Neural progenitor cell (in vitro differentiated cells): ENCODE measurements at regions not wholly inside any gene's neighbourhood (a gene's known extent, or its start where the extent isn't known, plus 50 kb on each side); places are given as distances from the start of the nearest gene placed in this dataset.
"Not testable (repeated sequence)": the region's sequence is repeated elsewhere in the genome, so short reads cannot be mapped to it uniquely, and the experiment has no call there.

Experiments used
- DNase-seq: peaks from one replicate; pipeline ENCODE4 v3.0.0-alpha.2; 2016; ENCODE audit warnings: low spot score
- H2AFZ ChIP-seq: fragments of 200-600 bp; sonication (generic); replicated peaks from 2 replicates; pipeline ENCODE4 v1.6.1; 2016; ENCODE audit warnings: antibody characterized with exemption
- H3F3A ChIP-seq: fragments of 200-600 bp; sonication (generic); 2 replicates; pipeline ENCODE4 v1.6.1; 2016; ENCODE audit warnings: antibody characterized with exemption, low read depth
- H3K27ac ChIP-seq: fragments of 200-600 bp; sonication (generic); 2 replicates; pipeline ENCODE4 v1.5.1; 2016; ENCODE audit warnings: mild to moderate bottlenecking
- H3K27me3 ChIP-seq: fragments of 200-600 bp; sonication (generic); 2 replicates; pipeline ENCODE4 v1.6.1; 2016; ENCODE audit warnings: mild to moderate bottlenecking, moderate library complexity
- H3K36me3 ChIP-seq: fragments of 200-600 bp; sonication (generic); 2 replicates; pipeline ENCODE4 v1.5.1; 2016
- H3K4me1 ChIP-seq: fragments of 200-600 bp; sonication (generic); 2 replicates; pipeline ENCODE4 v1.6.1; 2016; ENCODE audit warnings: mixed run types
- H3K4me2 ChIP-seq: fragments of 200-600 bp; sonication (generic); 2 replicates; pipeline ENCODE4 v1.6.1; 2016
- H3K4me3 ChIP-seq: fragments of 200-600 bp; sonication (generic); 2 replicates; pipeline ENCODE4 v1.5.1; 2016
- H3K79me2 ChIP-seq: fragments of 200-600 bp; sonication (generic); 2 replicates; pipeline ENCODE4 v1.6.1; 2016; ENCODE audit warnings: low read depth
- H3K9ac ChIP-seq: fragments of 200-600 bp; sonication (generic); 2 replicates; pipeline ENCODE4 v1.6.1; 2016
- H3K9me3 ChIP-seq: fragments of 200-600 bp; sonication (generic); 2 replicates; pipeline ENCODE4 v1.5.1; 2016; ENCODE audit warnings: low read depth
- H4K20me1 ChIP-seq: fragments of 200-600 bp; sonication (generic); 2 replicates; pipeline ENCODE4 v1.6.1; 2016; ENCODE audit warnings: low read depth
- H3K27ac Mint-ChIP-seq: 3 replicates; pipeline ENCODE4 v1.8.0; 2021; ENCODE audit warnings: mixed read lengths
- H3K27me3 Mint-ChIP-seq: 2 replicates; pipeline ENCODE4 v1.8.0; 2022; ENCODE audit warnings: low read depth, mild to moderate bottlenecking, inconsistent platforms, moderate library complexity, mixed read lengths; ENCODE audit not compliant: insufficient read depth
- H3K36me3 Mint-ChIP-seq: 3 replicates; pipeline ENCODE4 v1.8.0; 2021; ENCODE audit warnings: mixed read lengths
- H3K4me1 Mint-ChIP-seq: 3 replicates; pipeline ENCODE4 v1.8.0; 2021; ENCODE audit warnings: mixed read lengths
- H3K4me3 Mint-ChIP-seq: 3 replicates; pipeline ENCODE4 v1.8.0; 2021; ENCODE audit warnings: mild to moderate bottlenecking, moderate library complexity, mixed read lengths
- H3K9me3 Mint-ChIP-seq: 3 replicates; pipeline ENCODE4 v1.8.0; 2020; ENCODE audit warnings: mixed read lengths
- EZH2 ChIP-seq: fragments of 200-600 bp; sonication (generic); IDR thresholded peaks from 2 replicates; pipeline ENCODE4 v1.6.1; 2017; ENCODE audit warnings: antibody characterized with exemption, mild to moderate bottlenecking, moderate library complexity
- EZH2phosphoT487 ChIP-seq: fragments of 200-600 bp; sonication (generic); IDR thresholded peaks from 2 replicates; pipeline ENCODE4 v1.6.1; 2017; ENCODE audit warnings: antibody characterized with exemption
- TF ChIP-seq, protein P1 (sequence below): fragments of 200-600 bp; sonication (generic); IDR thresholded peaks from 2 replicates; pipeline ENCODE4 v1.5.1; 2017; ENCODE audit warnings: antibody characterized with exemption, mild to moderate bottlenecking

DNA sequence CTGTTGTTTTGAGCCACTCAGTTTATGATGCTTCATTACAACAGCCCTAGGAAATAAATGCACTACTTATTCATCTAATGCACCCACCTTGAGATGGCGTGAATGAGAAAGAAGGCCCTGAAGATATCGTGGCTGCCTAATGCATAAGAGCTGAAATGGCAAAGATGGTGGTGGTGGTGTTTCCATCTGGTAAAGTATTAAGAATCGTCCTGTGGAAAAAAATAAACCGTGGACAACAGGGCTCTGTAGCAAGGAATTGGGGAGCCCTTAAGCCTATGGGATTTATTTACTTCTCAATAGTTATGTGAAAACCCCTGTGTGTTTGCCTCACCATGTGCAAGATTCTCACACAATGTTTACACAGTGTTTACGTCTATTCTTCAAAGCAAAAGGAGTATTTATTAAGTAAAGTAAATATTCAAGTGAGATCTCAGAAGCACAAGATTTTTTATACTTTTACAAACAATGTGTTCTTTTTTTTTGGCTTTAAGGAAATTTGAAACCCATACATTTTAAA lies 1555.2 kb upstream of the FLRT2 start:
- Histone ChIP-seq H3K27me3 (no peaks in the 10 kb centered on the region), H3F3A (no peaks in the 10 kb centered on the region), H3K4me2 (no peak overlapping the region), H3K36me3 (no peaks in the 10 kb centered on the region), H3K4me3 (no peak overlapping the region), H3K9ac (no peak overlapping the region), H3K79me2 (no peaks in the 10 kb centered on the region), H2AFZ (no peak overlapping the region), H4K20me1 (no peaks in the 10 kb centered on the region), H3K4me1 (no peaks in the 10 kb centered on the region), H3K9me3 (no peaks in the 10 kb centered on the region), H3K27ac (no peak overlapping the region)
- Mint-ChIP-seq H3K27ac (no peak overlapping the region), H3K36me3 (no peaks in the 10 kb centered on the region), H3K4me3 (no peak overlapping the region), H3K27me3 (no peaks in the 10 kb centered on the region), H3K9me3 (no peaks in the 10 kb centered on the region), H3K4me1 (peaks cover 2% of the 10 kb centered on the region)
- no peak for TF ChIP-seq EZH2phosphoT487
- DNase-seq, result no peak

DNA sequence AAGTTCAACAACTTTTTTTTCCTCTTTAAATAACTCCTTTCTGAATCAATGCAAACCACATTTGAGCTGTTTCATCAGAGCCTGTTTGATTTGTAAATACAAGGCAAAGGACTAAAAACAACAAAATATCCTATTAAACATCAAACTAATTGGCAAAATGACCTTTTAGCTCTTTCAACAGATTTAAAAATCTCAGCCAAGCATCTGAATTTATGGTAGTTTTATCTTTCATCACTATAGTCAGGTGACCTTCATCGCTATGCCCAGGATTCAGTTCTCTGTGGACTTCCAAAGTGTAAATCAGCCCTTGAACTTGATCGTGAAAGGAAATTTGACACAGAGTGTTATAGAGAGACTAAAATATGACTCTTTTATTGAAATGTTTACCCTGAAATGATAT lies 1554.5 kb upstream of the FLRT2 start:
- Mint-ChIP-seq H3K9me3 (no peaks in the 10 kb centered on the region), H3K4me3 (no peak overlapping the region), H3K36me3 (no peaks in the 10 kb centered on the region), H3K27me3 (no peaks in the 10 kb centered on the region), H3K27ac (no peak overlapping the region), H3K4me1 (no peaks in the 10 kb centered on the region)
- Histone ChIP-seq H3K4me2 (no peak overlapping the region), H3F3A (no peaks in the 10 kb centered on the region), H4K20me1 (no peaks in the 10 kb centered on the region), H3K9ac (no peak overlapping the region), H3K27me3 (no peaks in the 10 kb centered on the region), H3K79me2 (no peaks in the 10 kb centered on the region), H3K27ac (no peak overlapping the region), H3K9me3 (no peaks in the 10 kb centered on the region), H3K4me3 (no peak overlapping the region), H2AFZ (no peak overlapping the region), H3K4me1 (no peaks in the 10 kb centered on the region), H3K36me3 (no peaks in the 10 kb centered on the region)
- TF ChIP-seq EZH2, result no peak
- TF ChIP-seq, protein P1, sequence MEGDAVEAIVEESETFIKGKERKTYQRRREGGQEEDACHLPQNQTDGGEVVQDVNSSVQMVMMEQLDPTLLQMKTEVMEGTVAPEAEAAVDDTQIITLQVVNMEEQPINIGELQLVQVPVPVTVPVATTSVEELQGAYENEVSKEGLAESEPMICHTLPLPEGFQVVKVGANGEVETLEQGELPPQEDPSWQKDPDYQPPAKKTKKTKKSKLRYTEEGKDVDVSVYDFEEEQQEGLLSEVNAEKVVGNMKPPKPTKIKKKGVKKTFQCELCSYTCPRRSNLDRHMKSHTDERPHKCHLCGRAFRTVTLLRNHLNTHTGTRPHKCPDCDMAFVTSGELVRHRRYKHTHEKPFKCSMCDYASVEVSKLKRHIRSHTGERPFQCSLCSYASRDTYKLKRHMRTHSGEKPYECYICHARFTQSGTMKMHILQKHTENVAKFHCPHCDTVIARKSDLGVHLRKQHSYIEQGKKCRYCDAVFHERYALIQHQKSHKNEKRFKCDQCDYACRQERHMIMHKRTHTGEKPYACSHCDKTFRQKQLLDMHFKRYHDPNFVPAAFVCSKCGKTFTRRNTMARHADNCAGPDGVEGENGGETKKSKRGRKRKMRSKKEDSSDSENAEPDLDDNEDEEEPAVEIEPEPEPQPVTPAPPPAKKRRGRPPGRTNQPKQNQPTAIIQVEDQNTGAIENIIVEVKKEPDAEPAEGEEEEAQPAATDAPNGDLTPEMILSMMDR, result no peak
- no peak for TF ChIP-seq EZH2phosphoT487
- DNase-seq, result no peak

DNA sequence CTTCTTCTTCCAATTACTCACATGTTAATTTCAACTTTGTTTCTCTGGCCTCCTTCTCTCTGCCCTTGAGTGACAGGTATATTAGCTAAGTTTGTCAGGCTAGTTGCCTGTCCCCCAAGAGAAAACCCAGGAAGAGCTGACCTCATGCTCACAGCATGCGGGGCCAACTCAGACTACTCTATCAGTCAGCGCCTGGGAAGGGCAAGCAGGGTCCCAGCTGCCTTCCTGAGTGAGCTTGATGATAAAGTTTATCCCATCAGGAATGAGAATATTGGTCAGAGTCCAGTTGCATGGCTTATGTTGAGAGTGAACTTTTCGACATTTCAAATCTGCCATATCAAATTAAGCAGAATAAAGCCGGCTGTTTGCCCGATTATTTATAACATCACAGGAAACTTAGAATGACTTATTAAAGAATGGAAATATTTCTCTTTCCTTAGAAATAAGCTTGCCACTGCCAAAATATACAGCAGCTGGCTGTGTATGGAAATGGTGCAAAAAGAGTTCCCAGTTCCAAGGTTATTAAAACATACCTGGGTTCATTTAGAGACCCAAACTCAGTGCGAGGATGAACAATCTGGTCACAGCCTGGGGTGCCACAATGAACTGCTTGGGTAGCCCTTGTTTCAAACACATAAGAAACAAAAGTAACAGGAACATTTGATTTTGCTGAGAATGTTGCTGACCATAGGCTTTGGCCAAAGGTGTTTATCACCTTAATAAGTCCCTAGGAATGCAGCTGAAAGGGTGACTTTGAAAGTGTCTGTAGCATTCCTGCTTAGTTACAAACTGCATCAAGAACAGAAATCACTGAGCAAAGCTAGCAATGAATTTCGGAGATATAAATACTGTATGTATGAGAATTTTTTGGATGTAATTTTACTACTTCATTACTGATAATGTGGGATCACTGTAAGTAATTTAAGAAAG lies 1553.8 kb upstream of the FLRT2 start:
- Histone ChIP-seq H4K20me1 (no peaks in the 10 kb centered on the region), H3K4me3 (no peak overlapping the region), H3K27me3 (no peaks in the 10 kb centered on the region), H3F3A (no peaks in the 10 kb centered on the region), H3K36me3 (no peaks in the 10 kb centered on the region), H3K4me2 (no peak overlapping the region), H2AFZ (no peak overlapping the region), H3K79me2 (no peaks in the 10 kb centered on the region), H3K4me1 (no peaks in the 10 kb centered on the region), H3K9me3 (no peaks in the 10 kb centered on the region), H3K27ac (no peak overlapping the region), H3K9ac (no peak overlapping the region)
- TF ChIP-seq EZH2 (no peak), EZH2phosphoT487 (no peak)
- TF ChIP-seq, protein P1, result no peak
- DNase-seq, result no peak
- Mint-ChIP-seq H3K9me3 (no peaks in the 10 kb centered on the region), H3K36me3 (no peaks in the 10 kb centered on the region), H3K4me1 (no peaks in the 10 kb centered on the region), H3K27ac (no peak overlapping the region), H3K4me3 (no peak overlapping the region), H3K27me3 (no peaks in the 10 kb centered on the region)

DNA sequence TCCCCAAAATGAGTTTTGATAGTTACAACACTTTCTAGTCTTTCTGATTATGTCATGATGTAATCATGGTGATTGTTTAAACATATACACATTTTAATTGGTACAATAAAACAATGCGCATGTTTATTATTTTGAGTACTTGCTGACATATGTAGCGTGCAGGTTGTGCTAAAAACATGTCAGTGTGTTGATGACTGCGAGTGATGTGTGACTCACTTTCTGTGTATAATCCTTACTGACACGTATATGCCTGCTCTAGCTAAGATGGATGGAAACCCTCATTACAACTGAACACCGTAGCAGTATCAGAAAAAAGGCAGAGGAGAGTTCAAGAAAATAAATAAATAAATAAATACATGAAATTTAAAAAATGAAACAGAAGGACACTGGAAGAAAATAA lies 1552.4 kb upstream of the FLRT2 start:
- no peaks in the 10 kb centered on the region for H3K4me1 Mint-ChIP-seq
- no peak overlapping the region for H3K27ac Mint-ChIP-seq
- Histone ChIP-seq H3K27me3 (no peaks in the 10 kb centered on the region), H3K9me3 (no peaks in the 10 kb centered on the region), H3K4me3 (no peak overlapping the region), H3K27ac (no peak overlapping the region), H4K20me1 (no peaks in the 10 kb centered on the region), H3K36me3 (no peaks in the 10 kb centered on the region), H3F3A (no peaks in the 10 kb centered on the region), H3K4me2 (no peak overlapping the region), H2AFZ (no peak overlapping the region), H3K9ac (no peak overlapping the region), H3K79me2 (no peaks in the 10 kb centered on the region), H3K4me1 (no peaks in the 10 kb centered on the region)
- peaks cover 5% of the 10 kb centered on the region for H3K9me3 Mint-ChIP-seq
- no peaks in the 10 kb centered on the region for H3K36me3 Mint-ChIP-seq
- no peak for TF ChIP-seq EZH2
- no peak for TF ChIP-seq EZH2phosphoT487
- TF ChIP-seq, protein P1, result no peak
- H3K27me3 Mint-ChIP-seq, result no peaks in the 10 kb centered on the region
- no peak overlapping the region for H3K4me3 Mint-ChIP-seq
- no peak for DNase-seq

DNA sequence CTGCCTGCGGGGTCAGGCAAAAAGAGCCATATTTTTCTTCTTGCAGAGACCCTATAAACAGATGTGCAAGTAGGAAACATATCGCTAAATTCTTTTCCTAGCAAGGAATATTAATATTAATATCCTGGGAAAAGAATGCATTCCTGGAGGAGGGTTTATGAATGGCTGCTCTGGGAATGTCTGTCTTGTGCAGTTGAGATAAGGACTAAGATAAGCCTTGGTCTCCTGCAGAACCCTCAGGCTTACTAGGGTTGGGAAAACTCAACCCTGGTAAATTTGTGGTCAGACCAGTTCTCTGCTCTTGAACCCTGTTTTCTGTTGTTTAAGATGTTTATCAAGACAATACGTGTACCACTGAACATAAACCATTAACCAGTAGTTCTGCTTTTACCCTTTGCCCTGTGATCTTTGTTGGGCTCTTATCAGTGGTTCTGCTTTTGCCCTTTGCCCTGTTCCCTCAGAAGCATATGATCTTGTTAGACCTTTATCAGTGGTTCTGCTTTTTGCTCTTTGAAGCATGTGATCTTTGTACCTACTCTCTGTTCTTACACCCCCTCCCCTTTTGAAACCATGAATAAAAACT lies 1548.2 kb upstream of the FLRT2 start:
- not testable (repeated sequence) for H3K4me3 ChIP-seq, H3K27ac ChIP-seq, H3K36me3 ChIP-seq, H3K4me1 ChIP-seq, H3K79me2 ChIP-seq, H3K9ac ChIP-seq, H3K4me1 Mint-ChIP-seq, H3K27me3 ChIP-seq, H4K20me1 ChIP-seq, H3K27ac Mint-ChIP-seq, H3K9me3 ChIP-seq, H3K9me3 Mint-ChIP-seq, H3K4me3 Mint-ChIP-seq, H3K27me3 Mint-ChIP-seq, H2AFZ ChIP-seq, H3K4me2 ChIP-seq, DNase-seq, H3F3A ChIP-seq, H3K36me3 Mint-ChIP-seq
